ENCODE measurements at regions not wholly inside any gene's neighbourhood (a gene's known extent, or its start where the extent isn't known, plus 50 kb on each side); places are given as distances from the start of the nearest gene placed in this dataset.

- no peak overlapping the region for H3K27ac ChIP-seq
- H3K36me3 ChIP-seq = no peaks in the 10 kb centered on the region
- TF ChIP-seq POLR2A (IDR thresholded peaks at IDR 0.05) = no peak
- TF ChIP-seq CTCF (IDR thresholded peaks at IDR 0.05) = no peak
- intact Hi-C loops (cut with DNase I) = no loop called here
- no peak overlapping the region for H3K4me3 ChIP-seq (replicated peaks in 1 of 3)
- WGBS, 2 donors = 26 to 28% methylated on average over 4 of the region's 4 CpGs
- no peaks in the 10 kb centered on the region for H3K27me3 ChIP-seq
- H3K4me1 ChIP-seq = peaks cover 7% of the 10 kb centered on the region in 2 donors
- DNase-seq = no peak
- H3K9me3 ChIP-seq = no peaks in the 10 kb centered on the region
Observed at GRCh38 chr5:118195211-118195610, 793.1 kb downstream of the DTWD2 start.

- H3K4me3 ChIP-seq (replicated peaks in 1 of 3) = no peak overlapping the region
- TF ChIP-seq CTCF (IDR thresholded peaks at IDR 0.05) = no peak
- TF ChIP-seq POLR2A (IDR thresholded peaks at IDR 0.05) = no peak
- peaks cover 7% of the 10 kb centered on the region in 2 donors for H3K4me1 ChIP-seq
- H3K27me3 ChIP-seq = no peaks in the 10 kb centered on the region
- no peaks in the 10 kb centered on the region for H3K36me3 ChIP-seq
- 88 to 93% methylated on average over 2 of the region's 2 CpGs for WGBS, 2 donors
- H3K27ac ChIP-seq = no peak overlapping the region
- intact Hi-C loops (cut with DNase I) = no loop called here
- no peaks in the 10 kb centered on the region for H3K9me3 ChIP-seq
- no peak for DNase-seq
Observed at GRCh38 chr5:118193194-118193905, 795.0 kb downstream of the DTWD2 start.

GRCh38 chr5:118185018-118185417, 803.3 kb downstream of the DTWD2 start:
- H3K4me3 ChIP-seq (replicated peaks in 1 of 3) = no peak overlapping the region
- intact Hi-C loops (cut with DNase I) = no loop called here
- no peaks in the 10 kb centered on the region for H3K36me3 ChIP-seq
- H3K4me1 ChIP-seq = no peaks in the 10 kb centered on the region
- no peaks in the 10 kb centered on the region for H3K27me3 ChIP-seq
- no peak for TF ChIP-seq CTCF (IDR thresholded peaks at IDR 0.05)
- no peak for TF ChIP-seq POLR2A (IDR thresholded peaks at IDR 0.05)
- H3K9me3 ChIP-seq = no peaks in the 10 kb centered on the region
- WGBS, 2 donors = 82% methylated on average over 3 of the region's 3 CpGs
- no peak overlapping the region for H3K27ac ChIP-seq
- DNase-seq = no peak

GRCh38 chr5:118176146-118176545, 812.2 kb downstream of the DTWD2 start:
- H3K9me3 ChIP-seq = no peaks in the 10 kb centered on the region
- H3K27me3 ChIP-seq = no peaks in the 10 kb centered on the region
- intact Hi-C loops (cut with DNase I) = no loop called here
- no peak for DNase-seq
- no peak overlapping the region for H3K4me3 ChIP-seq (replicated peaks in 1 of 3)
- H3K36me3 ChIP-seq = no peaks in the 10 kb centered on the region
- no peaks in the 10 kb centered on the region for H3K4me1 ChIP-seq
- no peak overlapping the region for H3K27ac ChIP-seq
- no peak for TF ChIP-seq CTCF (IDR thresholded peaks at IDR 0.05)
- no peak for TF ChIP-seq POLR2A (IDR thresholded peaks at IDR 0.05)

GRCh38 chr5:118174671-118175070, 813.7 kb downstream of the DTWD2 start:
- intact Hi-C loops (cut with DNase I) = no loop called here
- 81 to 98% methylated on average over 3 of the region's 3 CpGs for WGBS, 2 donors

More at GRCh38 chr5:118174671-118175070, 813.7 kb downstream of the DTWD2 start:
- no peak for DNase-seq
- no peak overlapping the region for H3K27ac ChIP-seq
- no peak for TF ChIP-seq POLR2A (IDR thresholded peaks at IDR 0.05)
- TF ChIP-seq CTCF (IDR thresholded peaks at IDR 0.05) = no peak
- H3K4me1 ChIP-seq = no peaks in the 10 kb centered on the region
- no peaks in the 10 kb centered on the region for H3K36me3 ChIP-seq
- no peak overlapping the region for H3K4me3 ChIP-seq (replicated peaks in 1 of 3)
- no peaks in the 10 kb centered on the region for H3K9me3 ChIP-seq
- no peaks in the 10 kb centered on the region for H3K27me3 ChIP-seq

All from thyroid gland (tissue), 4 donors.